MCF 10A (cell line): ENCODE measurements at regions not wholly inside any gene's neighbourhood (a gene's known extent, or its start where the extent isn't known, plus 50 kb on each side); places are given as distances from the start of the nearest gene placed in this dataset.

Experiments
- BruUV-seq: library from RNA; stranded (reverse); fragments of 400-500 nt; replicated peaks from 2 replicates; lab custom pipeline; 2021; lab: Mats Ljungman, UMichigan
- CTCF ChIA-PET: fragments of 300-600 bp; sonication (Branson Sonifier 250); formaldehyde crosslinking; extraction: SDS; loops from one replicate; lab custom pipeline; 2021; ENCODE audit warnings: antibody characterized with exemption, inconsistent platforms; lab: Yijun Ruan, JAX
- POLR2A ChIA-PET: fragments of 300-600, 350-650 bp; sonication (Branson Sonifier 250); formaldehyde crosslinking; extraction: SDS; loops from one replicate; lab custom pipeline; 2020; ENCODE audit warnings: antibody characterized with exemption, inconsistent platforms; lab: Yijun Ruan, JAX
- DNase-seq: peaks from one replicate; pipeline ENCODE4 v3.0.0-alpha.2; 2018; ENCODE audit not compliant: unreplicated experiment
- H3K27ac Mint-ChIP-seq: one replicate; pipeline ENCODE4 v1.8.0; 2022; ENCODE audit warnings: mild to moderate bottlenecking, low read depth, mixed read lengths; ENCODE audit not compliant: unreplicated experiment
- H3K27me3 Mint-ChIP-seq: one replicate; pipeline ENCODE4 v1.8.0; 2022; ENCODE audit warnings: mixed read lengths; ENCODE audit not compliant: insufficient read depth, unreplicated experiment
- H3K36me3 Mint-ChIP-seq: one replicate; pipeline ENCODE4 v1.8.0; 2022; ENCODE audit warnings: mild to moderate bottlenecking, moderate library complexity, mixed read lengths; ENCODE audit not compliant: insufficient read depth, unreplicated experiment
- H3K4me1 Mint-ChIP-seq: one replicate; pipeline ENCODE4 v1.8.0; 2022; ENCODE audit warnings: mixed read lengths; ENCODE audit not compliant: insufficient read depth, unreplicated experiment
- H3K4me3 Mint-ChIP-seq: one replicate; pipeline ENCODE4 v1.8.0; 2022; ENCODE audit warnings: mild to moderate bottlenecking, moderate library complexity, mixed read lengths; ENCODE audit not compliant: unreplicated experiment
- H3K9me3 Mint-ChIP-seq: one replicate; pipeline ENCODE4 v1.8.0; 2022; ENCODE audit warnings: mixed read lengths; ENCODE audit not compliant: unreplicated experiment
- intact Hi-C: fragments of 100-400 bp; cut with micrococcal nuclease; formaldehyde crosslinking; loops from 2 replicates; pipeline ENCODE4 v1.14.1; 2022
- TF ChIP-seq, protein P1 (sequence below): fragments of 200-600 bp; IDR thresholded peaks from one replicate; pipeline ENCODE4 v1.8.0; 2022; ENCODE audit warnings: antibody characterized with exemption, mild to moderate bottlenecking; ENCODE audit not compliant: unreplicated experiment

DNA sequence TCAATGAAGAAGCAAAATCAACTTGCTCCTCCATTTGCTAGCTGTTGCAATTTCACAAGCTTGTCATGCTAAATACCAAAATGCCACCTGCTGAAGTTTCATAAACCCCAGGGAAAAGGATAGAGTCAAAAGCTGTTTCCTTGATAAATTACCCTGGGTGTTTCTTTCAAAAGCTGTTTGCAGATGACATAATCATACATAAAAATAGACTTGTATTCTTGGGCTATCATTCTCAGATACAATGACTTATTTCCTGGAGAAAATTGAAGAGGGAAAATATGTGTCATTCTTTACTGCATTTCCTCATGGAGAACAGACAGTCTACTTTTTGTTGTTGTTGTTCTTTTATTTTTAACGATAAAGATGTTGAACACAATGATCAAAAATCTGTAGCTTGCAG lies 119.2 kb downstream of the GALC start:
- Mint-ChIP-seq H3K27ac (no peak overlapping the region), H3K9me3 (no peaks in the 10 kb centered on the region), H3K36me3 (no peaks in the 10 kb centered on the region), H3K4me1 (peaks cover 23% of the 10 kb centered on the region), H3K27me3 (no peaks in the 10 kb centered on the region), H3K4me3 (no peak overlapping the region)
- TF ChIP-seq, protein P1, sequence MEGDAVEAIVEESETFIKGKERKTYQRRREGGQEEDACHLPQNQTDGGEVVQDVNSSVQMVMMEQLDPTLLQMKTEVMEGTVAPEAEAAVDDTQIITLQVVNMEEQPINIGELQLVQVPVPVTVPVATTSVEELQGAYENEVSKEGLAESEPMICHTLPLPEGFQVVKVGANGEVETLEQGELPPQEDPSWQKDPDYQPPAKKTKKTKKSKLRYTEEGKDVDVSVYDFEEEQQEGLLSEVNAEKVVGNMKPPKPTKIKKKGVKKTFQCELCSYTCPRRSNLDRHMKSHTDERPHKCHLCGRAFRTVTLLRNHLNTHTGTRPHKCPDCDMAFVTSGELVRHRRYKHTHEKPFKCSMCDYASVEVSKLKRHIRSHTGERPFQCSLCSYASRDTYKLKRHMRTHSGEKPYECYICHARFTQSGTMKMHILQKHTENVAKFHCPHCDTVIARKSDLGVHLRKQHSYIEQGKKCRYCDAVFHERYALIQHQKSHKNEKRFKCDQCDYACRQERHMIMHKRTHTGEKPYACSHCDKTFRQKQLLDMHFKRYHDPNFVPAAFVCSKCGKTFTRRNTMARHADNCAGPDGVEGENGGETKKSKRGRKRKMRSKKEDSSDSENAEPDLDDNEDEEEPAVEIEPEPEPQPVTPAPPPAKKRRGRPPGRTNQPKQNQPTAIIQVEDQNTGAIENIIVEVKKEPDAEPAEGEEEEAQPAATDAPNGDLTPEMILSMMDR, result no peak
- intact Hi-C loops, result no loop called here
- DNase-seq, result no peak
- ChIA-PET POLR2A (no interaction called here), CTCF (interaction anchor here (0.6 to 2.6 kb wide), 6 partner anchors 19 to 955 kb away, joined by 3 to 12 read pairs (median 4); no protein-coding TSS in a partner anchor)
- no TSS peak for BruUV-seq

DNA sequence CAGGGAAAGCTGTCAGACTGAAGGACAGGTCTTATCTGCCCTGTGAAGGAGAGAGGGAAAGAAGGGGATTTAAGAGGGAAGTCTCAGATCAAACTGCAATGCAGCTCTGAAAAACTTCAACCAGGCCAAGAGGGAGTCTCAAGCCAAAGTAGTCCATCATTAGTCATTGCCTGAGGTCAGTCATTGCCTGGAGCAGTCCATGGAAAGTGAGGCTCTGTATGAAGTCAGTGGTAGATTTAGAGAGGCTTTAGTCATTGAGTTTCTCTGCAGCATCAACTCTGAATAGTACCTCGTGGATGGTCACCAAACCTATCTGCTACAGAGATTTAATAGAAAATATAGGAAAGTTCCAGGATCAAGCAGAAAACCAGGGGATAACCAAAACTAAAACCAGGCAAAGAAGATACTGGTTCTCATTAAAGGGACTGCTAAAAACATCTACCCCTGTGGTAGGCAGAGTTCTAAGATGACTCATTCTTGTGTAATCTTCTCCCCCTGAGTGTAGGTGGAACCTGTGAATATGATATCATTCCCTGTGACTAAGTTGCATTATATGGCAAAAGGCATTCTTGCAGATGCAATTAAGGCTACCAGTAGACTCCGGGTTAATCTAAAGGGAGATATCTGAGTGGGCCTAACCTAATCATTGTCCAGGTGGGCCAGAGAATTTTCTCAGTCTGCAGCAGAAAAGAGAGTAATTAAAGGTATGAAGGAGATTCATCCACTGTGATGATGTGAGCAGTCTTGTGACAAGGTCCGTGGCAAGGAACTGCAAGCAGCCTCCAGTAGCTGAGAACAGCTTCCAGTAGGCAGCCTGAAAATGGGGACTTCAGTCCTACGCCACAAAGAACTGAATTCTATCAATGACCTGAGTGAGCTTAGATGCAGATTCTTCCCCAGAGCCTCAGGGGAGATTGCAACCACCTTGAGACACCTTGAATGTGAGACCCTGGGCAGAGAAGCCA lies 123.1 kb downstream of the GALC start:
- no peak overlapping the region for H3K27ac Mint-ChIP-seq
- TF ChIP-seq, protein P1, result no peak
- DNase-seq, result peak; percentile 87
- BruUV-seq, result no TSS peak
- no peak overlapping the region for H3K4me3 Mint-ChIP-seq
- intact Hi-C loops, result no loop called here
- no peaks in the 10 kb centered on the region for H3K27me3 Mint-ChIP-seq
- ChIA-PET CTCF (interaction anchor here (0.9 to 4.6 kb wide), 3 partner anchors 26 to 76 kb away, joined by 3 to 20 read pairs (median 6); no protein-coding TSS in a partner anchor), POLR2A (interaction anchor here (0.6 to 1.2 kb wide), 3 partner anchors 9 to 734 kb away, joined by 3 read pairs; no protein-coding TSS in a partner anchor)
- H3K4me1 Mint-ChIP-seq, result peaks cover 24% of the 10 kb centered on the region
- H3K36me3 Mint-ChIP-seq, result no peaks in the 10 kb centered on the region
- no peaks in the 10 kb centered on the region for H3K9me3 Mint-ChIP-seq

DNA sequence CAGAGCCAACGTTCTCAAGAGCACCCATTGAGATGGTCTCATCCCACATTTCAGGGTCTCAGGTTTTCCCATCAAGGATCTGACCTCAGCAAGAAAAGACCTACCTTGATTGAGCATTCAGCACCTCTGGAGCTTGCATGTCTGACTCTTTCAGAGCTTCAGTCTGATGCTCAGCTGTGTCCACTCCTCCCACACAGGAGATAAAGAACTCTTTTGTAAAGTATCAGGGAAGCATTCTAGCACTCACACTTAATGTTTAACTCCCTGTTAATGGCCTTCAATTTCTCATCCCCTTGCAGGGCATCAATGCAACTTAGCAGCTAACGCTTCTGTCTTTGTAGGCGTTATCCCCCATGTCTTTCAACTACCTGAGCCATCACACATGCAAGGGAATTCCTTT lies 124.1 kb downstream of the GALC start:
- ChIA-PET POLR2A (no interaction called here), CTCF (interaction anchor here (0.9 to 4.6 kb wide), 5 partner anchors 26 to 123 kb away, joined by 3 to 20 read pairs (median 3); no protein-coding TSS in a partner anchor)
- TF ChIP-seq, protein P1, result no peak
- H3K4me1 Mint-ChIP-seq, result peaks cover 24% of the 10 kb centered on the region
- DNase-seq, result no peak
- H3K4me3 Mint-ChIP-seq, result no peak overlapping the region
- no peaks in the 10 kb centered on the region for H3K36me3 Mint-ChIP-seq
- H3K27me3 Mint-ChIP-seq, result no peaks in the 10 kb centered on the region
- intact Hi-C loops, result no loop called here
- no TSS peak for BruUV-seq
- H3K9me3 Mint-ChIP-seq, result no peaks in the 10 kb centered on the region
- H3K27ac Mint-ChIP-seq, result no peak overlapping the region

DNA sequence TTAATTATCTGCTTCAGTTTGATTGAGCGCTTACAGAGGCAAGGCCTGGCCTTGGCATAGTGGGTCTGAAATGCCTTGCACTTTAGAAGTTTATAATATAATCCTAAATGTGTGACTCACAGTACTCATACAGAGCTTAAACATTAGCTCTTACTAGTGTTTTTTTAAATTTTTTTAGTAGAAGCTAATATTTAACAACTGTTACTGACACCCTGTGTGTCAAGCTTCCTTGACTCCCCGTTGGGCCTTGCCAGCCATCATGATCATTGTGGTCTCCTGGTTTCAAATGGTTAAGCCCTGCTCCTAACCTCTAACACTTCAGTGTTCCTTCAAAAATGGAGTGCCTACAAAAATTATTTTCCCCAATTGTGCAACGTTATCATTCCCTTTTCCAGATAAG lies 126.9 kb downstream of the GALC start:
- ChIA-PET POLR2A (no interaction called here), CTCF (interaction anchor here (0.9 to 4.6 kb wide), 4 partner anchors 30 to 120 kb away, joined by 3 to 20 read pairs (median 8); no protein-coding TSS in a partner anchor)
- no peaks in the 10 kb centered on the region for H3K27me3 Mint-ChIP-seq
- TF ChIP-seq, protein P1, result no peak
- no peak overlapping the region for H3K27ac Mint-ChIP-seq
- H3K4me1 Mint-ChIP-seq, result peaks cover 33% of the 10 kb centered on the region
- no peaks in the 10 kb centered on the region for H3K36me3 Mint-ChIP-seq
- no peak for DNase-seq
- intact Hi-C loops, result no loop called here
- no TSS peak for BruUV-seq
- H3K4me3 Mint-ChIP-seq, result no peak overlapping the region
- H3K9me3 Mint-ChIP-seq, result no peaks in the 10 kb centered on the region
